COLO829 (cell line): ENCODE measurements at regions not wholly inside any gene's neighbourhood (a gene's known extent, or its start where the extent isn't known, plus 50 kb on each side); places are given as distances from the start of the nearest gene placed in this dataset.

Experiments used
- DNase-seq: peaks from one replicate; pipeline ENCODE4 v3.0.0; 2012; ENCODE audit warnings: low spot score

DNA sequence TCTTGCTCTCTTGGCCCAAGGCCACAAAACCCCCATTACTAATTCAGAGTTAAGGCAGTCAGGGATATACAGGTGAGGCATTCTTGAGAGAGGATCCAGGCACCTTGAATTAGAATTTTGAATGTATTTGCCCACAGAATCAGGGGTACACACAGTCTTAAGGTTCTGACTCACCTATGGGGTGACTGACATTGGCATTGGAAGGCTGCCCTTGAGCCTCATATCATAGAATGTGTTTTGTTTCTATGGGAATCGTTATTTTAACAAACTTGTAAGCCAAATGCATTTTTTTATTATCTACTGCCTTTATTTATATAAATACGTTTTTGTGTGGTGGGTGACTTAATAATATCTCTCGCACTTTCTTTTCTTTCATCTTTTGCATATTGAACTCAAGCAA lies 218.6 kb upstream of the CITED2 start:
- no peak for DNase-seq

DNA sequence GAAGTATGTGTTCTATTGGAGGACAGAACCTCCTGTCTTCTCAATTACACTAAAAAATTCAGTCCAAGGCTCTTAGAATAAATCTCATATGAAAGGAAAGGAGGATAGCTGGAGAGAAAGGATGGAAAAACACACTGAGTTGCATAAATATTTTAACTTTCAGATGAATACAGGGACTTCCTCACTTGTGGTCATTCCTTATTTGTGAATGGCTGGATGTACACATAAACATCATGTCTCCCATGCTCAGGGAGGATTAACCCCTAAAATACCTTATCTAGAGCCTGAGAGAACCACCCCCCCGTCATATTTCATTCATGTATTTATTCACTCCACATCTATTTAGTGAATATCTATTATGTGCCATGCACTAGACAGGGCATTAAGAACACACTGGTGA lies 217.6 kb upstream of the CITED2 start:
- DNase-seq = no peak

DNA sequence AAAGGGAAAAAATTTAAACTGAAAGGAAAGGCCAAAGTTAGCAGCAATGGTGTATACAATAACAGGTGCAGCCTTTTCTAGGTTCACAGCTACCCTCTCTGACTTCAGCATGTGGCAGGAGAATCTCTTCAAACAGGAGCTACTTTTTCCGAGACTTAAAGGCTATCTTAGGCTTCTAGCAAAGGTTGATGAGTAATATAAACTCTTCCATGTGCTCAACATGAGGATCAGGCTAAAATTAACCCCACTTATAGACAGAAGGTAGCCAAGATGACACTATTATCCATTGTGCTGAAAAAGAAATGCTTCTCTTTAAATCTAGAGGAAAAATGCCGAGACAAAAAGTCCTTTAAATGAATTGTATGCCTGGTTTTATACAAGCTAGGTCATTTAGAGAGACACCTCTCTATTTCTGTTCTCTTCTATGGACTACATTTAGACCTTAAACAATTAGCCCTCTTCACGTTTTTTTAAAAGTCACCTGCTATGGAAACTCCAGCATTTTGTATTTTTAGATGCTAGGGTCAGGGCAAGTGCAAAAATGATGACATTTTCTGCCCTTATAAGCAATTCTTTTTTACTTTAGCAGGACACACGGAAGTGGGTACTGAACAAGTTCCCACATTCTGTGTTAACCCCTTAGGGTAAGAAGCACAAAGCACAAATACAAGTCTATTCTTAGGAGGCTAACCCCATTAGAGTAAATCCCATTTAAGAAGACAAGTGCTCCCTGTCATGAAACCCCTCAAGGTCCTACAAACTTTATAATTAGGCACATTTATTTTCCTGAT lies 216.8 kb upstream of the CITED2 start:
- peak; percentile 20 for DNase-seq

- DNase-seq = no peak
Observed at GRCh38 chr6:139590206-139590605, 215.8 kb upstream of the CITED2 start.

DNA sequence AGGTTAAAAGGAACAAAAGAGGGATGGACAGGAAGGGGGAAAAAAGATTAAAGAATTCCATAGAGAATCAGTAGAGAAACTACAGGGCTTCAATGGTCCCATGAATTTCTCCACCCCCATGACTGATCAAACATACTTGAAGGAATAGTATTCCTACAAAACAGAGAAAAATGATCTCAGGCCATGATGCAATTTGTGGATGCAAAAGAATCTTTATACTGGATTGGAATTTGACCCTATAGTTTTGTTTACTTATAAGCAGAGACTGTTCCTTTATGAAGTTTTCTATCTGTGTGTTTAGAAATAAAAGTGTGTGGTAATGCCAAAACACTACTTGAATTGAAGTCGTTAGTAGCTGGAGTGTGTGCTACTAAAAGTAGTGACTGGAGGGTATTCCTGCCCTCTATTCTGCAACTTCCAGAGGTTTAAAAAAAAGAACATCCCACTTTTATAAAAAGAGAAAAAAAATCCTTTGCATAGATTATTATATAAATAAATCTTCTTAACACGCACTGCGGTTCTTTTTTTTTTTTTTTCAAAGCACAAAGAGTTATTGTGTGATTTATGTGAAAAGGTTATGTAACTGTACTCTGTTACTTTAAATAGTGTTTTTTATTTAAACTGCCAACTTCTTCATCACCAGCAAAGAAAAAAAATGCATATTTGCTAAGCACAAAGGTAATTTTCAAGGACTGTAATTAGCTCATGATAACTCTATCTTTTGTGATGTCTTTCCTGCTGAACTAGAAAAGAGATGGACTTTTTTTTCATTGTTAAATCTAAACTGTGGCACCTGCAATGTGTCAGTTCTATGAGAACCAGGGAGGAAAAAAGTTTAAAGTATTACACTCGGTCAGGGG lies 214.5 kb upstream of the CITED2 start:
- DNase-seq = peak; percentile 16

DNA sequence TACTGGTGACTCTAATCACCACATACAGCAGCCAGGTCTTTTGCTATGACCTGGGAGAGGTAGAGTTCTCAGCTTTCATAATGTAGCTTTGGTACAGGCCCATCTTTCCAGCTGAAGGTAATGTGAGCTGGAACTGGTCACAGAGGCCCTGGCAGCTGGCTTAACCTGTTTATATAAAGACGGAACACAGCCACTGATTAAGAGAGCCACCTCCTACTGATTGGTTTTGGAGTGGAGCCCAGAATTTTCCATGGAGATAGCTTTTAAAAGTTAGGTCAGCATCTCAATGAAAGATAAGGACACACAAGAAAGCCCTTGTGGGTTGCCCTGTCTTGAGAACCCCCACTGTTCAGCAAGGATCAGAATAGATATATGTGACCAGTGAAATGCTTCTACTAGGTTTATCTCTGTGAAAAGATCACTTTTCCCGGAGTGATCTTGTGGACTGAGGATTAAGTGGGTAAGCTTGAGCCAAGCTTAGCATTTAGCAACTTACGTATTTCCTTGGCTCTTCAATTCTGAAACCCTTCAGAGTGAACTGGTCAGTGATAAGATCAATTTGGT lies 213.7 kb upstream of the CITED2 start:
- DNase-seq = peak; percentile 36

- DNase-seq = peak; percentile 14
Observed at GRCh38 chr6:139587469-139587868, 213.0 kb upstream of the CITED2 start.

DNA sequence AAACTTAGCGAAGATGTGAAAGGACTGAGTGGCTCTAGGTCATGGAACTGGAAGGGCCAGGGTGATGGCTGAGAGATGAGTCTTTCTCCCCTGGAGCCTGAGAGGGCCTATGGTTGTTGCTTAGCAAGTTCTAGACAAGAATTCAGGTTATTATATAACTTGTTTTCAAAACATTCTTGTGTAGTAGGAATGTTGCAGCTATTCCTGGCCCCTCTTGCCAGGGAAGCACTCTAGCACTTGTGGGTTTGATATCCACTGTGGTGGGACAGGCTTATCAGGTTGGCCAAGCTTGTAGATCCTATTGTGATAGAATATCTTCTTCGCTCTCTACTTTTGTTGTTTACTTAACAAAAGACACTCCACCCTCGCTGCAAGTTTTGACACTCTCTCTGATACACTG lies 211.8 kb upstream of the CITED2 start:
- no peak for DNase-seq

DNA sequence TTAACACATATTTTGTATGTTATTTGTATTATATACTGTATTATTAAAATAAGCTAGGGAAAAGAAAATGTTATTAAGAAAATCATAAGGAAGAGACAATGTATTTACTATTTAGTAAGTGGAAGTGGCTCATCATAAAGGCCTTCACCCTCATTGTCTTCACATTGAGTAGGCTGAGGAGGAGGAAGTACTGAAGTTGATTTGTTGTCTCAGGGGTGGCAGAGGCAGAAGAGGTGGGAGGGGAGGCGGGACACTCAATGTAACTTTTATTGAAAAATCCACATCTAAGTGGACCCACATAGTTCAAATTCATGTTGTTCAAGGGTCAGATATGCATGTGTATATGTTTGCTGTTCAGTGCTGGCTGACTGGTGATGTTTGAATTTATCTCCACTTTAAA lies 210.2 kb upstream of the CITED2 start:
- DNase-seq = no peak

DNA sequence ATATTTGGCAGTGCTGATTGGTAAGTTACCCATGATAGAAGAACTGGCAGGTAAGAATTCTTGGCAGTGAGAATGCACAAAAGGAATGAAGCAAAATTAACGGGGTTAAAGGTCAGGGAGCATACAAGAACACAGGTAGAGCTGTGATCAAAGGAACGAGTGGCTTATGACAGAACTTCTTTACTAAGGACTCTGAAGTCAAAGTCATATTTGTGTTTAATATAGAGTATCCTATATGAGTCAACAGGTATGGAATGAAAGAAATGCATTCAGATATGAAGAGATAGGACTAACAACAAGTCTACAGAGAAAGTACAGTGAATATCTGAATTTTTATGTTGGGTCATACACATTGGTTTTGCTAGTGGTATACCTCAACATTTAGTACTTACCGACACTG lies 209.0 kb upstream of the CITED2 start:
- DNase-seq = no peak

GRCh38 chr6:139582956-139583355 lies 208.5 kb upstream of the CITED2 start:
- DNase-seq = no peak

GRCh38 chr6:139581485-139581865 lies 207.0 kb upstream of the CITED2 start:
- no peak for DNase-seq

GRCh38 chr6:139580592-139581484 lies 206.4 kb upstream of the CITED2 start:
- no peak for DNase-seq

- no peak for DNase-seq
Observed at GRCh38 chr6:139577763-139578604, 203.5 kb upstream of the CITED2 start.

- DNase-seq = no peak
Observed at GRCh38 chr6:139577124-139577762, 202.8 kb upstream of the CITED2 start.

GRCh38 chr6:139572001-139572400 lies 197.6 kb upstream of the CITED2 start:
- DNase-seq = no peak

DNA sequence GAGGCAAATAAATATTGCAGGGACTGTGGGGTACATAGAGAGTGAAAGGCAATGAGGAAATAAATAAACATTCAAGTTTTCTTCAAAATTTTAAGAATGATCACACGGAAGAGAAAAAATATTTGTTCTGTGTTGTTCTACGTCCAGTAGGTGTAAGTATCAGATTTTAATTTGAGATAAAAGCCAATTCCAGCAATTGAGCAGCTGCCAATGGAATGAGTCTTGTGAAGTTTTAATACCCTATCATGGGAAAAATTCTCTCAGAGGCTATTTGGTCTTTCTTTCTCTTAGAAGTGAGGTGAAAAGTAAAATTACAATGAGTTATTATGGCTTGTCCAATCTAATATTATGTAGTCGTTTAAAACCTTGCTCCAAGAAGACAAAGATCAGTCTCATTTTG lies 195.7 kb upstream of the CITED2 start:
- DNase-seq = no peak

DNA sequence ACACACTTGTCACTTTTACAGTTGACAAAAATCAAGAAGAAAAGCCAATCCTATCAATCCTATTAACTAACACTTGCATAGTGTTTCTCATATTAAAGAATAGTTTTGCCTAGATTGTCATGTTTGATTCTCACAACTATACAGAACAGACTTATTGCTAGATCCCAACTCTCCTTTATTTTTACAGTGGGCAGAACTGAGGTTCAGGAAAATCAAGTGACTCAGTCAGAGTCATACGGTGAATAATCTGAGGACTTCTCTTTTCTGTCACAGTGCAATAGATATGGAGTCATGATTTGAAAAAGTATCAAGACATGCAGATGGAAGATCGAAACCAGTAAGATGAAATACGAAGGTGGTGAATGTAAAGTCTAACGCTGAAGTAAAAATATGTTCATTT lies 195.1 kb upstream of the CITED2 start:
- DNase-seq = no peak

DNA sequence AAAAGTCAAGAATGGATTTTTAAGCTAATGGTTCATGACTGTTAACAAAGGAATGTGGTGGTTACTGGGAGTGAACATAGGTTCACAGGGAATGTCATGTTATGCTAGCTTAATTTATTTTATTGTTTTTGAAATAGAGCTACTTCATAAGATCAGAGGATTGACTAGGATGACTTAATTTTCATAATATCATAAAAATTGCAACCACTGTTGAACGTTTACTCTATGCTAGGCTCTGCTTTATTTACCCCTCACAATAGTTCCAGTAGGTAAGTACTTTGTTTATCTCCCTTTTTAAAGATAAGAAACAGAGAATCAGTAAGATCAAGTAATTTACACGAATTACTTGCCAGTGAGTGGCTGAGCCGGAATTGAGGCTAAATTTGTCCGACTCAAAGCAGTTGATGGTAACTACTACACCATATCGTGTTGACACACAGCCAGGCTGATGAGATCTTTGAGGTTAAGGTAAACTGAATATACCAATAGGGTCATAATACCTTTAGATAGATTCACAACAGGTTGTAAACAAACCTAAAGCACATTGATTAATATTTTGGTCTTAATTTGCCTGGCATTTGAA lies 194.6 kb upstream of the CITED2 start:
- peak; percentile 37 for DNase-seq
